ENCODE measurements at regions not wholly inside any gene's neighbourhood (a gene's known extent, or its start where the extent isn't known, plus 50 kb on each side); places are given as distances from the start of the nearest gene placed in this dataset.

- H3K9ac ChIP-seq (ENCODE audit: insufficient read depth, low read length): no peak overlapping the region
- H3K4me3 ChIP-seq (replicated peaks in 1 of 4; ENCODE audit: control extremely low read depth in 1 of 4, insufficient read depth in 1 of 4, low read depth in 3 of 4, low read length in 4 of 4): no peak overlapping the region
- no peaks in the 10 kb centered on the region for H3K79me2 ChIP-seq (ENCODE audit: control insufficient read depth, insufficient read depth, low read length)
- no peaks in the 10 kb centered on the region for H3K36me3 ChIP-seq (ENCODE audit: control insufficient read depth, insufficient read depth, low read length)
- H2AFZ ChIP-seq (ENCODE audit: low read length): no peak overlapping the region
- no peaks in the 10 kb centered on the region for H4K20me1 ChIP-seq (ENCODE audit: control insufficient read depth, extremely low read depth, insufficient read depth, low read length)
- H3K4me2 ChIP-seq (ENCODE audit: extremely low read depth, insufficient read depth, low read length): no peak overlapping the region
- no peaks in the 10 kb centered on the region for H3K9me3 ChIP-seq (ENCODE audit: control insufficient read depth, insufficient read depth, low read depth, low read length)
- peaks cover 5% of the 10 kb centered on the region for H3K4me1 ChIP-seq (ENCODE audit: control insufficient read depth, extremely low read depth, insufficient read depth, low read length)
- no peak for DNase-seq (ENCODE audit: low read depth in 2 of 2)
- no peak for TF ChIP-seq CTCF (conservative IDR thresholded peaks at IDR 0.05 in 1 of 2, IDR thresholded peaks at IDR 0.05 in 1 of 2; ENCODE audit: low read depth in 1 of 2, low read length in 2 of 2)
- TF ChIP-seq EZH2 (IDR thresholded peaks at IDR 0.05; ENCODE audit: low read length, missing control alignments): no peak
- no peaks in the 10 kb centered on the region for H3K27me3 ChIP-seq (ENCODE audit: control insufficient read depth, insufficient read depth, low read length)
- H3K27ac ChIP-seq (ENCODE audit: insufficient read depth, low read length): no peak overlapping the region
Measured at GRCh38 chr3:102170545-102170944, 264.3 kb upstream of the ZPLD1 start.

GRCh38 chr3:102174312-102174712 is 260.5 kb upstream of the ZPLD1 start:
- peak; percentile 55 to 86 for DNase-seq (ENCODE audit: low read depth in 2 of 2)
- H3K4me1 ChIP-seq (ENCODE audit: control insufficient read depth, extremely low read depth, insufficient read depth, low read length): peaks cover 7% of the 10 kb centered on the region
- TF ChIP-seq CTCF (conservative IDR thresholded peaks at IDR 0.05 in 1 of 2, IDR thresholded peaks at IDR 0.05 in 1 of 2; ENCODE audit: low read depth in 1 of 2, low read length in 2 of 2): no peak
- no peak for TF ChIP-seq EZH2 (IDR thresholded peaks at IDR 0.05; ENCODE audit: low read length, missing control alignments)
- H3K9me3 ChIP-seq (ENCODE audit: control insufficient read depth, insufficient read depth, low read depth, low read length): no peaks in the 10 kb centered on the region
- H4K20me1 ChIP-seq (ENCODE audit: control insufficient read depth, extremely low read depth, insufficient read depth, low read length): no peaks in the 10 kb centered on the region
- H3K79me2 ChIP-seq (ENCODE audit: control insufficient read depth, insufficient read depth, low read length): no peaks in the 10 kb centered on the region
- no peaks in the 10 kb centered on the region for H3K36me3 ChIP-seq (ENCODE audit: control insufficient read depth, insufficient read depth, low read length)
- H3K27me3 ChIP-seq (ENCODE audit: control insufficient read depth, insufficient read depth, low read length): no peaks in the 10 kb centered on the region
- no peak overlapping the region for H3K27ac ChIP-seq (ENCODE audit: insufficient read depth, low read length)
- H3K4me2 ChIP-seq (ENCODE audit: extremely low read depth, insufficient read depth, low read length): no peak overlapping the region
- H3K9ac ChIP-seq (ENCODE audit: insufficient read depth, low read length): no peak overlapping the region
- no peak overlapping the region for H2AFZ ChIP-seq (ENCODE audit: low read length)
- no peak overlapping the region for H3K4me3 ChIP-seq (replicated peaks in 1 of 4; ENCODE audit: control extremely low read depth in 1 of 4, insufficient read depth in 1 of 4, low read depth in 3 of 4, low read length in 4 of 4)

GRCh38 chr3:102174832-102175374 is 259.9 kb upstream of the ZPLD1 start:
- H3K27me3 ChIP-seq (ENCODE audit: control insufficient read depth, insufficient read depth, low read length): no peaks in the 10 kb centered on the region
- no peak overlapping the region for H3K4me3 ChIP-seq (replicated peaks in 1 of 4; ENCODE audit: control extremely low read depth in 1 of 4, insufficient read depth in 1 of 4, low read depth in 3 of 4, low read length in 4 of 4)
- no peaks in the 10 kb centered on the region for H4K20me1 ChIP-seq (ENCODE audit: control insufficient read depth, extremely low read depth, insufficient read depth, low read length)
- H3K4me1 ChIP-seq (ENCODE audit: control insufficient read depth, extremely low read depth, insufficient read depth, low read length): peaks cover 8% of the 10 kb centered on the region
- H2AFZ ChIP-seq (ENCODE audit: low read length): no peak overlapping the region
- H3K9me3 ChIP-seq (ENCODE audit: control insufficient read depth, insufficient read depth, low read depth, low read length): no peaks in the 10 kb centered on the region
- H3K36me3 ChIP-seq (ENCODE audit: control insufficient read depth, insufficient read depth, low read length): no peaks in the 10 kb centered on the region
- peak; percentile 35 to 60 for DNase-seq (ENCODE audit: low read depth in 2 of 2)
- H3K4me2 ChIP-seq (ENCODE audit: extremely low read depth, insufficient read depth, low read length): peak overlapping the region; percentile 13
- H3K9ac ChIP-seq (ENCODE audit: insufficient read depth, low read length): no peak overlapping the region
- TF ChIP-seq EZH2 (IDR thresholded peaks at IDR 0.05; ENCODE audit: low read length, missing control alignments) (no peak), CTCF (conservative IDR thresholded peaks at IDR 0.05 in 1 of 2, IDR thresholded peaks at IDR 0.05 in 1 of 2; ENCODE audit: low read depth in 1 of 2, low read length in 2 of 2) (no peak)
- no peak overlapping the region for H3K27ac ChIP-seq (ENCODE audit: insufficient read depth, low read length)
- H3K79me2 ChIP-seq (ENCODE audit: control insufficient read depth, insufficient read depth, low read length): no peaks in the 10 kb centered on the region

Measured in fibroblast of lung (primary cell).